Neural progenitor cell (in vitro differentiated cells): ENCODE measurements at regions not wholly inside any gene's neighbourhood (a gene's known extent, or its start where the extent isn't known, plus 50 kb on each side); places are given as distances from the start of the nearest gene placed in this dataset.

ENCODE experiments used
- EZH2 ChIP-seq: fragments of 200-600 bp; sonication (generic); IDR thresholded peaks from 2 replicates; pipeline ENCODE4 v1.6.1; 2017; ENCODE audit warnings: antibody characterized with exemption, mild to moderate bottlenecking, moderate library complexity
- EZH2phosphoT487 ChIP-seq: fragments of 200-600 bp; sonication (generic); IDR thresholded peaks from 2 replicates; pipeline ENCODE4 v1.6.1; 2017; ENCODE audit warnings: antibody characterized with exemption
- TF ChIP-seq, protein P1 (sequence below): fragments of 200-600 bp; sonication (generic); IDR thresholded peaks from 2 replicates; pipeline ENCODE4 v1.5.1; 2017; ENCODE audit warnings: antibody characterized with exemption, mild to moderate bottlenecking

DNA sequence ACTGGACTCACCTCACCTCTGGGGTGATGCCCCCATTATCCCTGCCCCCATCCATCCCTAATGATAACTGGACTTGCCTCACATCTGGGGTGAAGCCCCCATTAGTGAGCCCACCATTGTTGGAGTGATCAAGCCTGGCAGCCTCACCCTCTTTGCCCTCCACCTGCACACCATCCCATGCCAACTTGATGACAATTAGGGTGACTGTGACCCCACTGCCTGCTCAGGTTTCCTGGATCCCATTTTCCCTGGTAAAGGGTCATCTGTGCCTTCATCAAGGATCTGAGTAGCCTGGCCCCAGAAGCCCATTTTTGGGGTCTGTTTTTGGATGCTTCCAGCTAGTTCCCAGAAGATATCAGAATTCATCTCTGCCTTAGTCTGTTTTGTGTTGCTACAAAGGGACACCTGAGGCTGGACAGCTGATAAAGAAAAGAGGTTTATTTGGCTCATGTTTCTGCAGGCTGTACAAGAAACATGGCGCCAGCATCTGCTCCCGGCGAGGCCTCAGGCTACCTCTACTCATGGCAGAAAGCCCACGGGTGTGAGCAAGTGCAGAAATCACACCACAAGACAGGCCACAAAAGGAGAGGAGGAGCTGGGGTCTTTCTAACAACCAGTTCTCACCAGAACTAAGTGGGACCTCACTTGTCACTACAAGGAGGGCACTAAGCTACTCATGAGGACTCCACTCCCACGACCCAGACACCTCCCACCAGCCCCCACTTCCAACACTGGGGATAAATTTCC lies 196.4 kb upstream of the TWIST2 start:
- TF ChIP-seq, protein P1, sequence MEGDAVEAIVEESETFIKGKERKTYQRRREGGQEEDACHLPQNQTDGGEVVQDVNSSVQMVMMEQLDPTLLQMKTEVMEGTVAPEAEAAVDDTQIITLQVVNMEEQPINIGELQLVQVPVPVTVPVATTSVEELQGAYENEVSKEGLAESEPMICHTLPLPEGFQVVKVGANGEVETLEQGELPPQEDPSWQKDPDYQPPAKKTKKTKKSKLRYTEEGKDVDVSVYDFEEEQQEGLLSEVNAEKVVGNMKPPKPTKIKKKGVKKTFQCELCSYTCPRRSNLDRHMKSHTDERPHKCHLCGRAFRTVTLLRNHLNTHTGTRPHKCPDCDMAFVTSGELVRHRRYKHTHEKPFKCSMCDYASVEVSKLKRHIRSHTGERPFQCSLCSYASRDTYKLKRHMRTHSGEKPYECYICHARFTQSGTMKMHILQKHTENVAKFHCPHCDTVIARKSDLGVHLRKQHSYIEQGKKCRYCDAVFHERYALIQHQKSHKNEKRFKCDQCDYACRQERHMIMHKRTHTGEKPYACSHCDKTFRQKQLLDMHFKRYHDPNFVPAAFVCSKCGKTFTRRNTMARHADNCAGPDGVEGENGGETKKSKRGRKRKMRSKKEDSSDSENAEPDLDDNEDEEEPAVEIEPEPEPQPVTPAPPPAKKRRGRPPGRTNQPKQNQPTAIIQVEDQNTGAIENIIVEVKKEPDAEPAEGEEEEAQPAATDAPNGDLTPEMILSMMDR: no peak
- TF ChIP-seq EZH2phosphoT487: no peak
- TF ChIP-seq EZH2: no peak
